ENCODE measurements at regions not wholly inside any gene's neighbourhood (a gene's known extent, or its start where the extent isn't known, plus 50 kb on each side); places are given as distances from the start of the nearest gene placed in this dataset.

DNA sequence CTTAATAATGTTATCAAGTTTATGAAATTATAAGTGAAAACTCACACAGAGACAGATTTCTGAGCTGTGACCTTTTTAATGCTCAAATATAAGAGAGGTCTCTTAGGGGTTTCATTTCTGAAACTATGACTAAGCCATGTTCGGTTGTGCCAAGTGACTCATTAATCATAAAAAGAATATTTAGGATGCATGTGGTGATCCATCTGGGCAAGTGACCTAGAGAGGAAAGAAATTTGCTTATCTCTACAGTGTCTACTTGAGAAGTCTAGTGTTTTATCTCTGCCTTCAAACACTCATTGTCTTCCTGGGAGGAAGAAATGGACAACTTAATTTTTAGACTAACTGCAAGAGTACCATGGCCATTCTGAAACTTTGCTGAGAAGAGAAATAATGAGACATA is 545.3 kb upstream of the GRID2 start:
- H3K4me3 ChIP-seq (ENCODE audit: low read depth in 1 of 3, low read length in 3 of 3), result no peak overlapping the region
- 63% methylated on average over 1 of the region's 1 CpG for WGBS
- H3K36me3 ChIP-seq (ENCODE audit: control insufficient read depth in 4 of 4, insufficient read depth in 3 of 4, low read depth in 1 of 4, low read length in 3 of 4), result no peaks in the 10 kb centered on the region
- no peak for DNase-seq (ENCODE audit: low spot score)
- no peaks in the 10 kb centered on the region for H3K27me3 ChIP-seq (ENCODE audit: control insufficient read depth in 4 of 4, insufficient read depth in 4 of 4, low read length in 3 of 4)
- no peaks in the 10 kb centered on the region for H3K9me3 ChIP-seq (ENCODE audit: control insufficient read depth in 4 of 4, low read length in 3 of 4)
- no peak overlapping the region for H3K27ac ChIP-seq (ENCODE audit: low read depth in 1 of 2, low read length in 2 of 2)
- no peaks in the 10 kb centered on the region for H3K4me1 ChIP-seq (ENCODE audit: control insufficient read depth in 4 of 4, insufficient read depth in 4 of 4, low read length in 3 of 4)
- TF ChIP-seq GABPA (IDR thresholded peaks at IDR 0.05 in 1 of 2, conservative IDR thresholded peaks at IDR 0.05 in 1 of 2) (no peak), YY1 (IDR thresholded peaks at IDR 0.05) (no peak), RAD21 (IDR thresholded peaks at IDR 0.05) (no peak), EGR1 (IDR thresholded peaks at IDR 0.05; ENCODE audit: low read depth in 2 of 2) (no peak)
- TF ChIP-seq, protein P1, sequence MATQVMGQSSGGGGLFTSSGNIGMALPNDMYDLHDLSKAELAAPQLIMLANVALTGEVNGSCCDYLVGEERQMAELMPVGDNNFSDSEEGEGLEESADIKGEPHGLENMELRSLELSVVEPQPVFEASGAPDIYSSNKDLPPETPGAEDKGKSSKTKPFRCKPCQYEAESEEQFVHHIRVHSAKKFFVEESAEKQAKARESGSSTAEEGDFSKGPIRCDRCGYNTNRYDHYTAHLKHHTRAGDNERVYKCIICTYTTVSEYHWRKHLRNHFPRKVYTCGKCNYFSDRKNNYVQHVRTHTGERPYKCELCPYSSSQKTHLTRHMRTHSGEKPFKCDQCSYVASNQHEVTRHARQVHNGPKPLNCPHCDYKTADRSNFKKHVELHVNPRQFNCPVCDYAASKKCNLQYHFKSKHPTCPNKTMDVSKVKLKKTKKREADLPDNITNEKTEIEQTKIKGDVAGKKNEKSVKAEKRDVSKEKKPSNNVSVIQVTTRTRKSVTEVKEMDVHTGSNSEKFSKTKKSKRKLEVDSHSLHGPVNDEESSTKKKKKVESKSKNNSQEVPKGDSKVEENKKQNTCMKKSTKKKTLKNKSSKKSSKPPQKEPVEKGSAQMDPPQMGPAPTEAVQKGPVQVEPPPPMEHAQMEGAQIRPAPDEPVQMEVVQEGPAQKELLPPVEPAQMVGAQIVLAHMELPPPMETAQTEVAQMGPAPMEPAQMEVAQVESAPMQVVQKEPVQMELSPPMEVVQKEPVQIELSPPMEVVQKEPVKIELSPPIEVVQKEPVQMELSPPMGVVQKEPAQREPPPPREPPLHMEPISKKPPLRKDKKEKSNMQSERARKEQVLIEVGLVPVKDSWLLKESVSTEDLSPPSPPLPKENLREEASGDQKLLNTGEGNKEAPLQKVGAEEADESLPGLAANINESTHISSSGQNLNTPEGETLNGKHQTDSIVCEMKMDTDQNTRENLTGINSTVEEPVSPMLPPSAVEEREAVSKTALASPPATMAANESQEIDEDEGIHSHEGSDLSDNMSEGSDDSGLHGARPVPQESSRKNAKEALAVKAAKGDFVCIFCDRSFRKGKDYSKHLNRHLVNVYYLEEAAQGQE (IDR thresholded peaks at IDR 0.05), result no peak
- no peak overlapping the region for H3K9ac ChIP-seq (ENCODE audit: low read depth in 1 of 2, low read length in 2 of 2)

DNA sequence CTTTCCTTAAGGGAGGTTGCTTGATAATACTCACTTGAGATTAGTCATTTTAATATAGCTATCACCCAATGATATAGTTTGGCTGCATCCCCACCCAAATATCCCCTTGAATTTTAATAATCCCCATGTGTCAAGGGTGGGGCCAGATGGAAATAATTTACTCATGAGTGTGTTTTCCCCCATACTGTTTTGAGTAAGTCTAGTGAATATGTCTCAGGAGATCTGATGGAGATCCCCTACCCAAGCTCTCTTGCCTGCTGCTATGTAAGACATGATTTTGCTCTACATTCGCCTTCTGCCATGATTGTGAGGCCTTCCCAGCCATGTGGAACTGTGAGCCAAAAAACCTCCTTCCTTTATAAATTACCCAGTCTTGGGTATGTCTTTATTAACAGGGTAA is 539.7 kb upstream of the GRID2 start:
- H3K36me3 ChIP-seq (ENCODE audit: control insufficient read depth in 4 of 4, insufficient read depth in 3 of 4, low read depth in 1 of 4, low read length in 3 of 4), result no peaks in the 10 kb centered on the region
- TF ChIP-seq NR2F2 (IDR thresholded peaks at IDR 0.05) (no peak), HNF4G (IDR thresholded peaks at IDR 0.05) (no peak), SP1 (IDR thresholded peaks at IDR 0.05) (no peak), FOXA1 (IDR thresholded peaks at IDR 0.05) (no peak), JUND (IDR thresholded peaks at IDR 0.05) (no peak), TAF1 (conservative IDR thresholded peaks at IDR 0.05) (no peak), YY1 (IDR thresholded peaks at IDR 0.05) (no peak), RAD21 (IDR thresholded peaks at IDR 0.05) (no peak), EGR1 (IDR thresholded peaks at IDR 0.05; ENCODE audit: low read depth in 2 of 2) (no peak), RXRA (IDR thresholded peaks at IDR 0.05) (no peak), HNF4A (conservative IDR thresholded peaks at IDR 0.05) (no peak)
- TF ChIP-seq, protein P1 (IDR thresholded peaks at IDR 0.05), result no peak
- TF ChIP-seq, protein P2, sequence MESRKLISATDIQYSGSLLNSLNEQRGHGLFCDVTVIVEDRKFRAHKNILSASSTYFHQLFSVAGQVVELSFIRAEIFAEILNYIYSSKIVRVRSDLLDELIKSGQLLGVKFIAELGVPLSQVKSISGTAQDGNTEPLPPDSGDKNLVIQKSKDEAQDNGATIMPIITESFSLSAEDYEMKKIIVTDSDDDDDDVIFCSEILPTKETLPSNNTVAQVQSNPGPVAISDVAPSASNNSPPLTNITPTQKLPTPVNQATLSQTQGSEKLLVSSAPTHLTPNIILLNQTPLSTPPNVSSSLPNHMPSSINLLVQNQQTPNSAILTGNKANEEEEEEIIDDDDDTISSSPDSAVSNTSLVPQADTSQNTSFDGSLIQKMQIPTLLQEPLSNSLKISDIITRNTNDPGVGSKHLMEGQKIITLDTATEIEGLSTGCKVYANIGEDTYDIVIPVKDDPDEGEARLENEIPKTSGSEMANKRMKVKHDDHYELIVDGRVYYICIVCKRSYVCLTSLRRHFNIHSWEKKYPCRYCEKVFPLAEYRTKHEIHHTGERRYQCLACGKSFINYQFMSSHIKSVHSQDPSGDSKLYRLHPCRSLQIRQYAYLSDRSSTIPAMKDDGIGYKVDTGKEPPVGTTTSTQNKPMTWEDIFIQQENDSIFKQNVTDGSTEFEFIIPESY (IDR thresholded peaks at IDR 0.05), result no peak
- TF ChIP-seq, protein P3, sequence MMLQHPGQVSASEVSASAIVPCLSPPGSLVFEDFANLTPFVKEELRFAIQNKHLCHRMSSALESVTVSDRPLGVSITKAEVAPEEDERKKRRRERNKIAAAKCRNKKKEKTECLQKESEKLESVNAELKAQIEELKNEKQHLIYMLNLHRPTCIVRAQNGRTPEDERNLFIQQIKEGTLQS (IDR thresholded peaks at IDR 0.05), result no peak
- TF ChIP-seq, protein P4, sequence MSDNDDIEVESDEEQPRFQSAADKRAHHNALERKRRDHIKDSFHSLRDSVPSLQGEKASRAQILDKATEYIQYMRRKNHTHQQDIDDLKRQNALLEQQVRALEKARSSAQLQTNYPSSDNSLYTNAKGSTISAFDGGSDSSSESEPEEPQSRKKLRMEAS (IDR thresholded peaks at IDR 0.05), result no peak
- TF ChIP-seq, protein P5, sequence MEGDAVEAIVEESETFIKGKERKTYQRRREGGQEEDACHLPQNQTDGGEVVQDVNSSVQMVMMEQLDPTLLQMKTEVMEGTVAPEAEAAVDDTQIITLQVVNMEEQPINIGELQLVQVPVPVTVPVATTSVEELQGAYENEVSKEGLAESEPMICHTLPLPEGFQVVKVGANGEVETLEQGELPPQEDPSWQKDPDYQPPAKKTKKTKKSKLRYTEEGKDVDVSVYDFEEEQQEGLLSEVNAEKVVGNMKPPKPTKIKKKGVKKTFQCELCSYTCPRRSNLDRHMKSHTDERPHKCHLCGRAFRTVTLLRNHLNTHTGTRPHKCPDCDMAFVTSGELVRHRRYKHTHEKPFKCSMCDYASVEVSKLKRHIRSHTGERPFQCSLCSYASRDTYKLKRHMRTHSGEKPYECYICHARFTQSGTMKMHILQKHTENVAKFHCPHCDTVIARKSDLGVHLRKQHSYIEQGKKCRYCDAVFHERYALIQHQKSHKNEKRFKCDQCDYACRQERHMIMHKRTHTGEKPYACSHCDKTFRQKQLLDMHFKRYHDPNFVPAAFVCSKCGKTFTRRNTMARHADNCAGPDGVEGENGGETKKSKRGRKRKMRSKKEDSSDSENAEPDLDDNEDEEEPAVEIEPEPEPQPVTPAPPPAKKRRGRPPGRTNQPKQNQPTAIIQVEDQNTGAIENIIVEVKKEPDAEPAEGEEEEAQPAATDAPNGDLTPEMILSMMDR (IDR thresholded peaks at IDR 0.05; ENCODE audit: low read depth, low read length, missing input control), result no peak
- no peak for DNase-seq (ENCODE audit: low spot score)
- no peak overlapping the region for H3K9ac ChIP-seq (ENCODE audit: low read depth in 1 of 2, low read length in 2 of 2)
- WGBS, result 49% methylated on average over 1 of the region's 1 CpG
- H3K4me1 ChIP-seq (ENCODE audit: control insufficient read depth in 4 of 4, insufficient read depth in 4 of 4, low read length in 3 of 4), result no peaks in the 10 kb centered on the region
- no peaks in the 10 kb centered on the region for H3K27me3 ChIP-seq (ENCODE audit: control insufficient read depth in 4 of 4, insufficient read depth in 4 of 4, low read length in 3 of 4)
- H3K27ac ChIP-seq (ENCODE audit: low read depth in 1 of 2, low read length in 2 of 2), result no peak overlapping the region
- no peak overlapping the region for H3K4me3 ChIP-seq (ENCODE audit: low read depth in 1 of 3, low read length in 3 of 3)
- no peaks in the 10 kb centered on the region for H3K9me3 ChIP-seq (ENCODE audit: control insufficient read depth in 4 of 4, low read length in 3 of 4)
